H7 (cell line): ENCODE measurements at regions not wholly inside any gene's neighbourhood (a gene's known extent, or its start where the extent isn't known, plus 50 kb on each side); places are given as distances from the start of the nearest gene placed in this dataset.
"Not testable (repeated sequence)": the region's sequence is repeated elsewhere in the genome, so short reads cannot be mapped to it uniquely, and the experiment has no call there.

Source experiments
- DNase-seq: peaks from one replicate; pipeline ENCODE4 v3.0.0; 2012
- H3K27me3 ChIP-seq: 2 replicates; pipeline ENCODE4 v1.6.0; 2011; ENCODE audit warnings: mild to moderate bottlenecking, low read length; ENCODE audit not compliant: control insufficient read depth, insufficient read depth
- H3K36me3 ChIP-seq: replicated peaks from 2 replicates; pipeline ENCODE4 v1.5.1; 2011; ENCODE audit warnings: low read length; ENCODE audit not compliant: control insufficient read depth, insufficient read depth
- H3K4me3 ChIP-seq: 2 replicates; pipeline ENCODE4 v1.5.1; 2011; ENCODE audit warnings: low read depth, mild to moderate bottlenecking, control low read depth, low read length, moderate library complexity; ENCODE audit not compliant: insufficient read depth

GRCh38 chr1:228796945-228797344 is 61.7 kb downstream of the RHOU start:
- DNase-seq, H3K27me3 ChIP-seq, H3K36me3 ChIP-seq, H3K4me3 ChIP-seq: not testable (repeated sequence)

GRCh38 chr1:228798035-228798434 is 62.8 kb downstream of the RHOU start:
- Histone ChIP-seq H3K36me3 (no peaks in the 10 kb centered on the region), H3K27me3 (no peaks in the 10 kb centered on the region; the same call in 1 of the 2 replicates), H3K4me3 (no peak overlapping the region)
- DNase-seq: no peak

- Histone ChIP-seq H3K36me3 (no peaks in the 10 kb centered on the region), H3K4me3 (no peak overlapping the region), H3K27me3 (no peaks in the 10 kb centered on the region; the same call in 1 of the 2 replicates)
- DNase-seq: no peak
Observed at GRCh38 chr1:228798548-228798947, 63.3 kb downstream of the RHOU start.

GRCh38 chr1:228799924-228800323 is 64.6 kb downstream of the RHOU start:
- DNase-seq: no peak
- Histone ChIP-seq H3K27me3 (no peaks in the 10 kb centered on the region; the same call in 1 of the 2 replicates), H3K36me3 (no peaks in the 10 kb centered on the region), H3K4me3 (no peak overlapping the region)

GRCh38 chr1:228801068-228801467 is 65.8 kb downstream of the RHOU start:
- Histone ChIP-seq H3K27me3 (no peaks in the 10 kb centered on the region; the same call in 1 of the 2 replicates), H3K4me3 (no peak overlapping the region), H3K36me3 (no peaks in the 10 kb centered on the region)
- no peak for DNase-seq

- H3K36me3 ChIP-seq: no peaks in the 10 kb centered on the region
- H3K27me3 ChIP-seq: no peaks in the 10 kb centered on the region; the same call in 1 of the 2 replicates
- H3K4me3 ChIP-seq: no peak overlapping the region
- DNase-seq: no peak
Observed at GRCh38 chr1:228802386-228803220, 67.3 kb downstream of the RHOU start.

GRCh38 chr1:228803421-228803820 is 68.1 kb downstream of the RHOU start:
- Histone ChIP-seq H3K4me3 (no peak overlapping the region), H3K36me3 (no peaks in the 10 kb centered on the region), H3K27me3 (no peaks in the 10 kb centered on the region)
- DNase-seq: no peak

GRCh38 chr1:228804173-228804572 is 68.9 kb downstream of the RHOU start:
- H3K36me3 ChIP-seq: no peaks in the 10 kb centered on the region
- H3K4me3 ChIP-seq: no peak overlapping the region
- no peak for DNase-seq
- H3K27me3 ChIP-seq: no peaks in the 10 kb centered on the region

GRCh38 chr1:228804640-228805413 is 69.5 kb downstream of the RHOU start:
- peak; percentile 30 for DNase-seq
- Histone ChIP-seq H3K4me3 (no peak overlapping the region), H3K27me3 (no peaks in the 10 kb centered on the region), H3K36me3 (no peaks in the 10 kb centered on the region)

GRCh38 chr1:228807904-228808605 is 72.8 kb downstream of the RHOU start:
- no peak overlapping the region for H3K4me3 ChIP-seq
- H3K36me3 ChIP-seq: no peaks in the 10 kb centered on the region
- DNase-seq: no peak
- H3K27me3 ChIP-seq: no peaks in the 10 kb centered on the region

- no peaks in the 10 kb centered on the region for H3K36me3 ChIP-seq
Observed at GRCh38 chr1:228809621-228810394, 74.5 kb downstream of the RHOU start.

GRCh38 chr1:228810395-228810758 is 75.1 kb downstream of the RHOU start:
- no peak for DNase-seq
- H3K27me3 ChIP-seq: no peaks in the 10 kb centered on the region

More at GRCh38 chr1:228809621-228810394, 74.5 kb downstream of the RHOU start:
- DNase-seq: peak; percentile 30
- Histone ChIP-seq H3K4me3 (no peak overlapping the region), H3K27me3 (no peaks in the 10 kb centered on the region)

GRCh38 chr1:228810878-228811711 is 75.8 kb downstream of the RHOU start:
- Histone ChIP-seq H3K4me3 (no peak overlapping the region), H3K36me3 (no peaks in the 10 kb centered on the region), H3K27me3 (no peaks in the 10 kb centered on the region)
- no peak for DNase-seq

More at GRCh38 chr1:228810395-228810758, 75.1 kb downstream of the RHOU start:
- Histone ChIP-seq H3K36me3 (no peaks in the 10 kb centered on the region), H3K4me3 (no peak overlapping the region)
